CD4-positive, alpha-beta T cell treated with Interleukin-4 for 1 hour (primary cell): ENCODE measurements at regions not wholly inside any gene's neighbourhood (a gene's known extent, or its start where the extent isn't known, plus 50 kb on each side); places are given as distances from the start of the nearest gene placed in this dataset.

Source experiments
- DNase-seq, 2 donors: peaks; one replicate each; pipeline ENCODE4 v3.0.0-alpha.2; 2020 to 2022

DNA sequence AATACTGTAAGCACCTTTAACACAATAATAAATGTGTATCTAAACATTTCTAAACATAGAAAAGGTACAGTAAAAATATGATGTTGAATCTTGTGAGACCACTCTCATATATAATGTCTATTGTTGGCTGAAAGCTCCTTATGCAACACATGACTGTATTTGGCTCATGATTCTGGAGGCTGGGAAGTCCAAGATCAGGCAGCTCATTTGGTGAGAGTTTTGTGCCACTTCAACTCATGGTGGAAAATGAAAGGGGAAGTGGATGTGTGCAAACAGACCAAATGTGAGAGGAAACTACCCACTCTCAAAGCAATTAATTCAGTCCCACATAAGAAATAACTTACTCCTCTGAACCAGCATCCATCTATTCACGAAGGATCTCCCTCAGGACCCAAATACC, 257.7 kb upstream of the OPRM1 start:
- DNase-seq, result no peak

DNA sequence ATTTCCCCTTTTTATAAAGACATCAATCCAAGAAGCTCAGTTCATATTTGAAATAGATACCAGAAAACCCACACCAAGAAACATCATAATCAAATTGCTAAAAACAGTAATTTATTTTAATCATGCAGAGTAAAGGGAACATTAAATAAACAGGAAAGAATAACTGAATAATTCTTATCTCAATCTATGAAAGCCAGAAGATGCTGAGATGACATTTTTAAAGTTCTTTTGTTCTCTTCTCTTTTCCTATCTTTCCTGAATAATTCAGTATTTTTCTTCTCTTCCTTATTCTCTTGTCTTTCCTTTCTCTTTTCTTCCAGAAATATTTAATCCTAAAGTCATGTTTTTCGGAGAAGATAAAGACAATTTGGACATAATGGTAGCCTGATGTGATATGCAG, 259.0 kb upstream of the OPRM1 start:
- no peak for DNase-seq

- DNase-seq, result no peak
Observed at GRCh38 chr6:153778216-153778615, 260.8 kb upstream of the OPRM1 start.

DNA sequence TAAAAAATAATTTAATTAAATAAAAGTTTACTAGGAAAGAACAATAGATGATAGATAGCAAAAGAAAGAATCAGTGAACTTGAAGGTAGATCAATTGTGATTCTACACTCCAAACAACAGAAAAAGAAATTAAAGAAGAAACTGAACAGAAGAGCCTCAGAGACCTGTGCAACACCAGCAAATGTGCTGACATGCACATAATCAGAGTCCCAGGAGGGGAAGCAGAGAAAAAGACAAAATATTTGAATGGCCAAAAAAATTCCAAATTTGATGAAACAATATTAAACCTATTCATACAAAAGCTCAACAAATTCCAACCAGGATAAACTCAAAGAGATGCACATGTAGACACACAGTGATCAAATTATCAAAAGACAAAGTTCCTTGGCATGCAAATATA, 267.5 kb upstream of the OPRM1 start:
- DNase-seq, result no peak

GRCh38 chr6:153767127-153767526, 271.9 kb upstream of the OPRM1 start:
- DNase-seq, result no peak

GRCh38 chr6:153758516-153758915, 280.5 kb upstream of the OPRM1 start:
- no peak for DNase-seq

DNA sequence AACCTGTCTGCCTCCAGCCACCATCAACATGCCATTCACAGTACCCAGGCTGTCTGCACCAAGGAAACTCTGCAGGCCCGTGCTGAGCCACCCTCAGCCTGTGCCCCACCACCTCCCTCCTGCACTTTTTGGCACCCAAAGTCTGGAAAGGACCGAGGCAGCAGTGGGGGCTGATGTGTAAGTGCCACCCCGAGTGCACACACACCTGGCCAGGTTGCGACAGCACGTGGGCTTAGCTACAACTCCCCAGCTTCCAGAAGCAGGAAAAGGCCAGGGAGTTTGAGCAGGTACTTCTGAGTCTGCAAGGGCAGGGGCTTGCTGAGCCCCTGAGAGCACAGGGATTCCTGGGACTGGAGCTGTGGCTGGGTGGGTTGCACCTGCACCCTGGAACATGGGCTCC, 303.3 kb upstream of the OPRM1 start:
- DNase-seq, result no peak

DNA sequence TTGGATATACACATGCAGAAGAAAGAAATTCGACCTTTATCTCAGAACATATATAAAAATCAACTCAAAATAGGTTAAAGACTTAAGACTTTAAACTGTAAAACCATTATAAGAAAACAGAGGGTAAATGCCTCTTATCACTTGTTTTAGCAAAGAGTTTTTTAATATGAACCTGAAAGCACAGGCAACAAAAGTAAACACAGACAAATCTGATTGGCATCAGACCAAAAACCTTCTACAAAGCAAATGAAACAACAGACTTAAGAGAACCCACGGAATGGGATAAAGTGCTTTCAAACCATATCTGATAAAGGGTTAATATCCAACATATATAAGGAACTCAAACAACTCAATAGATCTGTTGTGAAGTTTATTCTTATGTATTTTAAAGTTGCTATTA, 309.9 kb upstream of the OPRM1 start:
- DNase-seq, result no peak

DNA sequence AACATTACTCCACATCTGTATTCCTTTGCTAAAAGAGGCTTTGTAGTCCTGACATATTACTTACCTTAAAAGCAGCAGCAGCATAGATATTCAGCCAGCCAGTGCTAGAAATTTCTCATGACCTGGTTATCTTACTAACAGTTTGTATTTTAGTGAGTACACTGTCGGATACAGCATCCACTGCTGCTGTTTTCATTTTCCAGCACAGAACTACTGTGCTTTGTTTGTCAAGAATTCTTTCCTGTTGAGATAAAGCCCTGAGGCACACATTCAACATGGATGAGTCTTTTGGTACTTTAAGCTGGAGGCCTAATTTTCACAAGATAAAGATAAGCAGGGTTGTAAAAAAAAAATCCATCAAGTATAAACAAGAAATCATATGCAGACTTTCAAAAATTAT, 311.2 kb upstream of the OPRM1 start:
- no peak for DNase-seq

GRCh38 chr6:153725456-153725855, 313.6 kb upstream of the OPRM1 start:
- DNase-seq, result no peak

DNA sequence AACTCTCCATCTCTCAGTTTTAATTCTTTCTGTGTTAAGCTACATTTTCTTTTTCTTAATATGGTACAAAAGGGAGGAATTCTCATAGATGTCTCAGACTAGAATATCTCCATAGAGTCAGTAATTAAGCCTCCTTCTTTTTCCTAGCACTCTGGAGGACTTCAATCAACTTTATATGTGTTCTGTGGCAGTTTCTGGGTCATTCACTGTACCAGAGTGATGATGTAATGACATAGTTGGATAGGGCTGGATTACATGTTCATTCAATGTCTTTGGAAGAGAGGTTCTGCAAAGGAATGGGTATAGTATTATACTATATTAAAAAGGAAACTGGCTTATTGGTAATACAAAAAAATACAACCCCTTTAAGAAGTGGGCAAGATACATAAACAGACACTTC, 318.3 kb upstream of the OPRM1 start:
- no peak for DNase-seq

DNA sequence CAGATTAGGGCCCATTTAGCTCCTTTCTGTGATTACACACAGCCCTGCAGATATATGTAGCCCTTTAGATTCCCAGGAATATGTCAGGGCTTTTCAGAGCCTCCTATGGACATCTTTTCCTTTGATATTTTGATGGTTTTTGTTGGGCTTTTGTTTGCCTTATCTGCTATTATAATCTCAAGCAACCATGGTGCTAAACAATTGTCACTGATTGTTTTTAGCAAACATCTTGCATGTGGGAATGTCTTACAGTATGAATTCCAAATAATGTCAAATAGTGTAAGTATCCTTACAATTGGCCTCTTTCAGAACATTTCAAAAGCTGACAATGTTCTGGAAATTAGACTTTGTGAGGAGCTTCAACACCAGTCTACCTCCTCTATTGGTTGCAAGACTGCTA, 333.6 kb upstream of the OPRM1 start:
- no peak for DNase-seq

DNA sequence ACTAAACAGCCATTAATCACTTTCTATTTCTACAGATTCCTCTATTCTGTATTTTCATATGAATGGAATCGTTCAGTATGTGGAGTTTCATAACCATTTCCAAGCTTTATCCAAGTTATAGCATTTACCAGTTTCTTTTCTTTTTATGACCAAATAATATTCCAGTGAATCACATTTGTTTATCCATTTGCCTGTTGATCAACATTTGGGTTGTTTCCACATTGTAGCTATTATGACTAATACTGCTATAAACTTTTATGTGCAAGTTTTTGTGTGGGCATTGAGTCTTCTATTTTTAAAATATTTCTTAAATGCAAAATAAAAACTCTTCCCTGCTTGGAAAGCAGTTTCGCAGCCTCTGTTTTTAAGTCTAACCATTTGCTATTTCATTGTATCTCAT, 336.4 kb upstream of the OPRM1 start:
- DNase-seq, result no peak

GRCh38 chr6:153698637-153699036, 340.4 kb upstream of the OPRM1 start:
- no peak for DNase-seq

DNA sequence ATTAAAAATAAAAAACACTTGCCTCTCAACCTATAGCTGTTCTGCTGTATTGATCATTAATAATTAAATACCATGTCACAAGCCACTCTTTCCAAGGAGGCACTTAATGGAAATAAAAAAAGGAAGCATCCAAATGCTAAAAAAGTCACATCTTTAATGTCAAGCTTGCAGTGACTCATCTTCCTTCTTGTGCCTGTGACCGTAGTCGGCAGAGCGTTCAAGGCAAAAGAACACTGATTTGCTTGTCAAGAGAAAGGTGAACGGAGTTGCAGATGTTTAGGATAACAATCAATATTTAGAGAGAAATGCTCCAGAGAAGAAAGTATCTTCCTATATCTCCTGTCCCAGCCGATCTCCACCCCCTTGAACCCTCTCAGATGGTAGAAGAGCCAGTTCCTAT, 341.0 kb upstream of the OPRM1 start:
- no peak for DNase-seq

DNA sequence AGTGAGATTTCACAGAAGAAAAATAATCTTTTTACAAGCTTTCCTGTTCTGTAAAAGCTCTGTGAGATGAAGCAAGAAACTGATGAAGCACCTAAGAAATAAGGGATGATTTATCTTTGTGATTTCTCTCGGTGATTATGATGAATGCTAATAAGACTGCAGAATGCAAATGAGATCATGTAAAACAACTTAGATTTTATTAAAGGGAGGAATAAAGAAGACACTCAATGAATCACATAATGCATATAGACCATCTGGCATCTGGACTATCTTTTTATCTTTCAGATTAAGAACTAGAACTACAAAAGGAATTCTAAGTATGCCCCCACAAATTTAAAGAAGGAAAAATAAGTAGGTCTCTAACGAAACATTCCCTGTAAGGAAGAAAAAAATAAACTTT, 361.5 kb upstream of the OPRM1 start:
- no peak for DNase-seq

DNA sequence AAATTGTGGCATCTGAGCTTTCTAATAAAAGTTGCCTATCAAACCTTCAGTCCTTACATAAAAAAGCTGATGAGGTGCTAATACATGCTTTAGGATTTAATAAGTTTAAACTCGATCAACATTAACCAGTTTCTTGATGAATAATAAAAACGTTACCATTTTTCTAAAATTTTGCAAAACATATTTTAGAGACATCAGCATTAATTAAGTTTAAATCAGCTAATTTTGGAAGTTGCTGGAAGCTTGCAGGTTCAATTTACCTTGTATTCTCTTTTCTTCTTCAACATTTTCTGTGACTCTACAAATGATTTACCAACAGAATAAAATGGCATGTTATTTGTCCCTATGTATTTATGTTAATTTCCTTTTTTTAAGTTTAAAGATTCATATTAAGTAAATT, 365.3 kb upstream of the OPRM1 start:
- no peak for DNase-seq

- no peak for DNase-seq
Observed at GRCh38 chr6:153673225-153673624, 365.8 kb upstream of the OPRM1 start.

DNA sequence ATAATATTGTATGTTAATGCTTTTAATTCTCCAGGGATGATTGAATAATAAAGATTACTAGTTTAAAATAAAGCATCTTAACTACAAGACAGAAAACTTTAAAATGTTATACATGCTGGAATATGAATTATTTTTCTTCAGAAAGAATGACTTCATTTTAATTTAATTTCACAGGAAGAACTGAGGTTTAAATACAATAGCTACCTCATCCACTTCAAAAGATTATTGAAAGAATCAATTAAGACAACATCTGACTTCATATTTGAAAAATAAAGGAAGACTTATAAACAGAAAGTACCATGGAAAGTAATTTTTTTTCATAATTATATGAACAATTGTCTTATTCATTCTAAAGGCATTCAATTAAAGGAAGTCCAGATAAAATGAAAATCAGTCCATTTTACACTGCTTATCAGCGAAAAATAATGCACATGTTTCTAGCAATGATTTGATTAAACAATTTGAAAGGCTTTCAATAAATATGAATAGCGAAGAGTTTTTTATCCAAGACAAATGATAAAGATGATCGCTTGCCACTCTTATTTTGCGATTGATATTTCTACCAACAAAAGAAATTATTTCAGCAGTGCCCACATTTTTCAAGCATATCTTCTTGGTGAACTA, 368.5 kb upstream of the OPRM1 start:
- no peak for DNase-seq

GRCh38 chr6:153668758-153669157, 370.3 kb upstream of the OPRM1 start:
- no peak for DNase-seq

- DNase-seq, result no peak
Observed at GRCh38 chr6:153662982-153663381, 376.1 kb upstream of the OPRM1 start.

GRCh38 chr6:153645326-153645725, 393.7 kb upstream of the OPRM1 start:
- DNase-seq, result no peak

DNA sequence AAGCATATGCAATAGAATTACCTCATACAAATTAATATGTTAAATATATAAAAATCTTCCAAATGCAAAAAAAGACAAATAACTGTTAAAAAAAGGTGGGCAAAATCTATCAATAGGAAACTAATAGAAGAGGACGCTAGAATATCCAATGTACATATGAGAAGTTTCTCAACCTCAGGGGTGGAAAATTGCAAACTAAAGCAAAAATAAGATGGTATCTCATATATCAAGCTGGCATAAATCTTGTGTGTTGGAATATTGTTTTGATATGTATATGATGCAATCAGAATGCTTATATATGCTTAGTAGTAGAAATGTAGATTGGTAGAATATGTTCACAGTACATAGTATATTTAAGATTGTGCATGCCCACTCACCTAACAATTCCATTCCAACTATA, 395.0 kb upstream of the OPRM1 start:
- no peak for DNase-seq

- no peak for DNase-seq
Observed at GRCh38 chr6:153634416-153634815, 404.6 kb upstream of the OPRM1 start.

DNA sequence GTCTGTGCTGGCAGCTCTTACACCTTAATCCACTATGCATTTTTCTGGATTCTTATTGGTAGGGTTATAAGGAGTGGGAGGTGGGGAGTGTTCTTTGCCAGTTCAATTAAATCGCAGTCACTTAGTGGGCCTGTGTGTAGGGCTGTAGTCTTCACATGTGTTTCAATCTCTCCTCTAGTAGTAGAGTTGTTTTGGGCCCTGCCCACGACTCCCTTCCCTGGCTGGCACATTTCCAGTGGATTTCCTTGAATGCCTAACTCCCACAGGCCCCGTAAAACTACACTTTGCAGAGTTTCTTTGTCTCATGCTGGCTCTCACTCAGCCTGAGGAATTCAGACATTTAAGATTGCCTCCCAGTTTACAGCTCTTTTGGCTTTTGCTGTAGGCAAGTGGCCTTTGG, 414.0 kb upstream of the OPRM1 start:
- DNase-seq, result no peak

- DNase-seq, result no peak
Observed at GRCh38 chr6:153624528-153624927, 414.5 kb upstream of the OPRM1 start.
